Keratinocyte (primary cell): ENCODE measurements at regions not wholly inside any gene's neighbourhood (a gene's known extent, or its start where the extent isn't known, plus 50 kb on each side); places are given as distances from the start of the nearest gene placed in this dataset.
"Not testable (repeated sequence)": the region's sequence is repeated elsewhere in the genome, so short reads cannot be mapped to it uniquely, and the experiment has no call there.

Source experiments
- DNase-seq: peaks from one replicate; pipeline ENCODE4 v3.0.0-alpha.2; 2011; ENCODE audit warnings: low read depth, missing footprints, low spot score
- FAIRE-seq: peaks from 2 replicates; lab custom pipeline; 2011; peaks lifted over from hg19 to GRCh38; lab: Jason Lieb, UNC
- H2AFZ ChIP-seq: 2 replicates; pipeline ENCODE4 v1.6.0; 2012; ENCODE audit warnings: low read length, control low read depth, inconsistent platforms; ENCODE audit not compliant: control insufficient read depth
- H3K27ac ChIP-seq: 2 replicates; pipeline ENCODE4 v1.5.1; 2011; ENCODE audit warnings: low read length; ENCODE audit not compliant: control insufficient read depth, insufficient read depth
- H3K27me3 ChIP-seq: 3 replicates; pipeline ENCODE4 v1.6.0; 2011; ENCODE audit warnings: low read length; ENCODE audit not compliant: control insufficient read depth, insufficient read depth; ENCODE audit errors: extremely low read depth
- H3K36me3 ChIP-seq, 2 experiments: 2 replicates in 1 of 2; 3 replicates in 1 of 2; pipeline ENCODE4 v1.5.1; 2011; ENCODE audit warnings: low read length in 2 of 2, mild to moderate bottlenecking in 1 of 2; ENCODE audit not compliant: control insufficient read depth in 2 of 2, insufficient read depth in 2 of 2; ENCODE audit errors: extremely low read depth in 1 of 2
- H3K4me1 ChIP-seq: 3 replicates; pipeline ENCODE4 v1.5.1; 2011; ENCODE audit warnings: low read length; ENCODE audit not compliant: control insufficient read depth, insufficient read depth; ENCODE audit errors: extremely low read depth
- H3K4me2 ChIP-seq: 3 replicates; pipeline ENCODE4 v1.6.0; 2011; ENCODE audit warnings: low read depth, low read length; ENCODE audit not compliant: control insufficient read depth, insufficient read depth; ENCODE audit errors: extremely low read depth
- H3K4me3 ChIP-seq, 3 experiments: fragments of 200-600 bp in 1 of 3; sonication (generic) in 1 of 3; 2 replicates in 2 of 3; 3 replicates in 1 of 3; pipeline ENCODE4 v1.5.1; 2011 to 2016; ENCODE audit warnings: low read length in 3 of 3, mild to moderate bottlenecking in 3 of 3, control low read depth in 2 of 3, inconsistent platforms in 1 of 3, low read depth in 1 of 3, mixed read lengths in 1 of 3, mixed run types in 1 of 3, moderate library complexity in 1 of 3; ENCODE audit not compliant: control insufficient read depth in 2 of 3, insufficient read depth in 2 of 3; ENCODE audit errors: extremely low read depth in 1 of 3
- H3K79me2 ChIP-seq: 2 replicates; pipeline ENCODE4 v1.6.0; 2012; ENCODE audit warnings: low read length; ENCODE audit not compliant: control insufficient read depth, insufficient read depth
- H3K9ac ChIP-seq: 3 replicates; pipeline ENCODE4 v1.6.0; 2011; ENCODE audit warnings: low read length; ENCODE audit not compliant: control insufficient read depth, insufficient read depth; ENCODE audit errors: extremely low read depth
- H3K9me1 ChIP-seq: 3 replicates; pipeline ENCODE4 v1.6.0; 2011; ENCODE audit warnings: low read length; ENCODE audit not compliant: control insufficient read depth, insufficient read depth; ENCODE audit errors: extremely low read depth
- H3K9me3 ChIP-seq: 2 replicates; pipeline ENCODE4 v1.5.1; 2012; ENCODE audit warnings: low read depth, low read length; ENCODE audit not compliant: control insufficient read depth
- H4K20me1 ChIP-seq: 3 replicates; pipeline ENCODE4 v1.6.0; 2011; ENCODE audit warnings: low read length; ENCODE audit not compliant: control insufficient read depth, insufficient read depth; ENCODE audit errors: extremely low read depth
- CTCF ChIP-seq, 3 experiments: IDR thresholded peaks in 1 of 3; conservative IDR thresholded peaks in 1 of 3; optimal IDR thresholded peaks in 1 of 3; 2 replicates in 2 of 3; 3 replicates in 1 of 3; pipeline versions ENCODE3 to v1.5.1; 2011; ENCODE audit warnings: low read length in 3 of 3, mild to moderate bottlenecking in 3 of 3, moderate library complexity in 2 of 3, control low read depth in 1 of 3, inconsistent platforms in 1 of 3; ENCODE audit not compliant: insufficient read depth in 2 of 3; ENCODE audit errors: extremely low read depth in 1 of 3
- EZH2 ChIP-seq: IDR thresholded peaks from one replicate; pipeline ENCODE4 v1.6.1; 2012; ENCODE audit warnings: inconsistent platforms, mild to moderate bottlenecking, low read length, moderate library complexity
- dilution Hi-C: fragments of 300-500 bp; cut with MboI; formaldehyde crosslinking; loops from one replicate; pipeline ENCODE4 v1.7.0; 2020; ENCODE audit warnings: low sequenced_read_pairs; ENCODE audit not compliant: extremely low pct_ligation_motif_present

GRCh38 chr20:29750268-29750899, 1507.1 kb upstream of the DEFB115 start:
- Histone ChIP-seq H3K4me2 (no peak overlapping the region), H3K4me1 (no peaks in the 10 kb centered on the region), H3K27ac (no peak overlapping the region), H3K27me3 (no peaks in the 10 kb centered on the region), H4K20me1 (no peaks in the 10 kb centered on the region), H3K79me2 (no peaks in the 10 kb centered on the region), H2AFZ (no peak overlapping the region), H3K9me1 (no peaks in the 10 kb centered on the region), H3K9me3 (peaks cover 4% of the 10 kb centered on the region), H3K4me3 (no peak overlapping the region), H3K36me3 (no peaks in the 10 kb centered on the region), H3K9ac (no peak overlapping the region)
- DNase-seq (no peak), FAIRE-seq (no peak)
- dilution Hi-C loops = no loop called here
- TF ChIP-seq CTCF (optimal IDR thresholded peaks at IDR 0.05 in 1 of 3, IDR thresholded peaks at IDR 0.05 in 1 of 3, conservative IDR thresholded peaks at IDR 0.05 in 1 of 3; ENCODE audit: extremely low read depth in 1 of 3, insufficient read depth in 2 of 3, low read length in 3 of 3) = no peak
- TF ChIP-seq EZH2 = no peak

GRCh38 chr20:29752644-29753425, 1504.6 kb upstream of the DEFB115 start:
- H3K27ac ChIP-seq, H2AFZ ChIP-seq, H3K9me1 ChIP-seq, H3K9me3 ChIP-seq, dilution Hi-C loops, DNase-seq, H4K20me1 ChIP-seq, H3K79me2 ChIP-seq, FAIRE-seq, H3K4me3 ChIP-seq, H3K4me2 ChIP-seq, H3K9ac ChIP-seq, H3K36me3 ChIP-seq, H3K4me1 ChIP-seq, H3K27me3 ChIP-seq: not testable (repeated sequence)
